GM12892 (cell line): ENCODE measurements at regions not wholly inside any gene's neighbourhood (a gene's known extent, or its start where the extent isn't known, plus 50 kb on each side); places are given as distances from the start of the nearest gene placed in this dataset.
"Not testable (repeated sequence)": the region's sequence is repeated elsewhere in the genome, so short reads cannot be mapped to it uniquely, and the experiment has no call there.

Source experiments
- DNase-seq: peaks from one replicate; pipeline ENCODE4 v3.0.0; 2011; ENCODE audit not compliant: insufficient read length
- FAIRE-seq: peaks from 2 replicates; lab custom pipeline; 2011; peaks lifted over from hg19 to GRCh38; lab: Jason Lieb, UNC
- POLR2A ChIP-seq: IDR thresholded peaks from 2 replicates; pipeline ENCODE4 v1.6.1; 2011; ENCODE audit warnings: low read depth, low read length, control low read depth
- POLR2AphosphoS5 ChIP-seq: IDR thresholded peaks from 2 replicates; pipeline ENCODE4 v1.6.1; 2011; ENCODE audit warnings: low read depth, low read length, control low read depth
- TAF1 ChIP-seq: IDR thresholded peaks from 2 replicates; pipeline ENCODE4 v1.6.1; 2011; ENCODE audit warnings: low read depth, mild to moderate bottlenecking, control low read depth, low read length, borderline replicate concordance

DNA sequence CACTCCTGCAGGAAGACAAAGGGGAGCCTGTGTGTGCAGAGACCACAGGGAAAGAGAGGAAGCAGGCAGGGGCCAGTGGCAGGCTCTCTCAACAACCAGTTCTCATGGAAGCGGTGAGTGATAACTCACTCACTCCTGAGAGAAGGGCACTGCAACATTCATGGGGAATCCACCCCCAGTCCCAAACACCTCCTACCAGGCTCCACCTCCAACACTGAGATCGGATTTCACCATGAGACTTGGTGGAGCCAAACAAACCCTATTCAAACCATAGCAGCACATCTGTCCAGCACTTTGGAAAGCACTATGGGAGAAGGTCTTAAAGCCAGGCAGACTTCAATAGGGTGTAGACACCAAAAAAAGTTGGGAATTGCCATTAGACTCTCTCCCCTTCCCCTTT, 345.7 kb upstream of the SPRED2 start:
- DNase-seq (no peak), FAIRE-seq (no peak)
- TF ChIP-seq POLR2AphosphoS5 (no peak), TAF1 (no peak), POLR2A (no peak)

DNA sequence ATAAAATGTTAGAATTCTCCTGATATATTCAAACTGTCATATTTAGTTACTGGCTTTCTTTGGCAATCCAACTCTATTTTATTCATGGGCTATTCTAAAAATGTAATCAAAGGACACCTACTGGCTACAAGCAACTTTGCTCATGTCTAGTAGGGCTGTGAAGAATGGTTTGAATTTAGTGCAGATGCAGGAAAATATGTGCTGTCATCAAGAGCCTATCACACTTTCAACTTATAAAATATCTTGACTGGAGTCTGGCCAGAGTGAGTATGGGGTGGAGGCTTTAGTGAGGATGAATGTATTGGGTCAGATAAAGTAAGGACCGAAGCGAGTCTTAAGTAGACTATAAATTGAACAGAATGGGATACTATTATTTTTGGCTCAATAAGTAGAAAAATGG, 343.4 kb upstream of the SPRED2 start:
- no peak for TF ChIP-seq POLR2A
- TF ChIP-seq TAF1, result no peak
- no peak for TF ChIP-seq POLR2AphosphoS5
- FAIRE-seq, result no peak

DNA sequence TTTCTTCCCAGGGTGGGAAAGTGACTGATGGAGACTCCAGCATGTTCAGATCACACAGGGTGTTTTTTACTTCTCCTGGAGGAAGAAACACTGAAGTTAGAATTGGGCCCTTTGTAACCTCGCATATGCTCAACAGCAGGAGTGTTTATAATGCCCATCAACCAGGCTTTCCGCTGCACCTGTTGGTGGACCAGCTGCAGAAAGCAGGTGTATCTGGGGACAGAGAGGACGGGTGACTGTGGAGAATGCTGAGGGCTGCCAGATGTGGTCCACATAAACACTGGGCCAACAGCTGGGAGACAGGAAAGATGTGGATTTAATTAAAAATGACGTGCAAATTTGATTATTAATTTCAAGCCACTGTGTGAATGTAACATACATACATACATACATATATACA, 335.5 kb upstream of the SPRED2 start:
- no peak for TF ChIP-seq TAF1
- TF ChIP-seq POLR2A, result no peak
- no peak for TF ChIP-seq POLR2AphosphoS5
- DNase-seq, result no peak
- FAIRE-seq, result no peak

More for the DNA sequence above, 343.4 kb upstream of the SPRED2 start:
- no peak for DNase-seq

DNA sequence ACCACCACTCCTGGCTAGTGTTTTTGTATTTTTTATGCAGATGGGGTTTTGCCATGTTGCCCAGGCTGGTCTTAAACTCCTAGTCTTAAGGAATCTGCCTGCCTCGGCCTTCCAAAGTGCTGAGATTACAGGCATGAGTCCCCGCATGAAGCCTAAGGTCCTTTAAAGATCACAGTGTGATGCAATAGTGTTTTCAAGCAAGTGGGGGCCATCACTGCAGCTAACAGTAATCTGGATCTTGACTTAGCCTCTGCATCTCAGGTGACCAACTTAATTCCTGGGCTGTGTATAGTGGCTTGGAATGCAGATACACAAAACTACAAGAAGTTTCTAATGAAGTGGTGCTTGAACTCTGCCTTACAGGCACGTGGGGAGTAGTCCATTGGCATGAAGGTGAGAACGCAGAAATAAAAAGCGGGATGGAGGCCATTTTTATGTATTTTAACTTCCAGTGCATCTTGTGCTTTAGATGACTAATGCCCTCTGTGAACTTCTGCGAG, 334.4 kb upstream of the SPRED2 start:
- no peak for DNase-seq
- FAIRE-seq, result no peak
- TF ChIP-seq POLR2A (no peak), TAF1 (no peak), POLR2AphosphoS5 (no peak)

DNA sequence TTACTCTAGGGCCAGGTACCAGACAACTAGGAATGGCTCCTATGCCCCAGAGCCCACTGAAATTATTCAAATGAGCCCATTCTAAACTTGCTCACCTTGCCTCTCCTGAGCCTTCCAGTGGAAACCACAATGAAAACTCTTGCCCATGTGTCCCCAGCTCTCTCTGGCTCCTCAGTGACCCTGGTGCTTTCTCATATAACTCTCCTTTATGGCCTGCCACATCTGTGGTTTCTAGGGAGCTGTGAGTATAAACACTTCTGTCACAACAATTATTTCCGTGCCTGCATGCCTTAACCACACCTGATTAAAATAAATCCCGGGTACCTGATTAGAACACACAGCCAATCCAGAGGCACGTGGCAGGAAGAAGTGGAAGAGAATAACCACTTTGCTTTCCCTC, 333.0 kb upstream of the SPRED2 start:
- DNase-seq, result no peak
- TF ChIP-seq POLR2AphosphoS5 (no peak), POLR2A (no peak), TAF1 (no peak)
- FAIRE-seq, result no peak

DNA sequence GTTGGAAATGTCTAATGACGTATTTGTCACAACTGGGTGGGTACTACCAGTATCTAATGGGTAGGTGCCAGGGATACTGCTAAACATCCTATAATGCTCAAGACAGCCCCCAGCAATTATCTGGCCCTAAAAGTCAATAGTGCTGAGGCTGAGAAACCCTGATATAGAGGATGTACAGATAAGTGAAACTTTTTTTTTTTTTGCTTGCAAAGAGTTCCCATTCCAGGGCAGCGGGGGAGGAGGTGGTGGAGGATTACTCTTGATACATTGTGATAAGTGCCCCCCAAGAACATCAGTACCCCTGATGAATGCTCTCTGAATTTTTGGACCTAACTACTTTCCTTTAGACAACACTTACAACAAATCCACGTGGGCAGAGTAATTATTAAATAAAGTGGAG, 329.7 kb upstream of the SPRED2 start:
- DNase-seq (no peak), FAIRE-seq (no peak)
- TF ChIP-seq POLR2AphosphoS5 (no peak), TAF1 (no peak), POLR2A (no peak)

DNA sequence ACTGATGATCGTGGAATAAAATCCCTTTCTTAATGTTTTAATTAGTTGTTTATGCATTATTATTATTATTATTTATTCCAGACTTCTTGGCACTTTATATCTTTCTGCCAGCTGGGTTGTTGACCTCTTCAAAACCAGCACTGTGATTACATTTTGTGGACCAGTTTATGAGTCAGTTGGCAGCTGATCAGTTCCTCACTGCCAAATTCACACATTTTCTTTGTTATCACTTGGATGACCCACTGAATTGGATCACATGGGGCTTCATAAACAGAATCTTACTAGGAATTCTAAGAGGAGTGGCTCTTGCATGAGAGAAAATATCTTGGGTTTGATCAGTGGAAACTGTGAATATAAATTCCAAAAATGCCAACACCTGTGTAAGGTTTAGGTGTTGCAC, 321.8 kb upstream of the SPRED2 start:
- FAIRE-seq, result no peak
- no peak for TF ChIP-seq POLR2A
- no peak for TF ChIP-seq TAF1
- no peak for TF ChIP-seq POLR2AphosphoS5
- no peak for DNase-seq

DNA sequence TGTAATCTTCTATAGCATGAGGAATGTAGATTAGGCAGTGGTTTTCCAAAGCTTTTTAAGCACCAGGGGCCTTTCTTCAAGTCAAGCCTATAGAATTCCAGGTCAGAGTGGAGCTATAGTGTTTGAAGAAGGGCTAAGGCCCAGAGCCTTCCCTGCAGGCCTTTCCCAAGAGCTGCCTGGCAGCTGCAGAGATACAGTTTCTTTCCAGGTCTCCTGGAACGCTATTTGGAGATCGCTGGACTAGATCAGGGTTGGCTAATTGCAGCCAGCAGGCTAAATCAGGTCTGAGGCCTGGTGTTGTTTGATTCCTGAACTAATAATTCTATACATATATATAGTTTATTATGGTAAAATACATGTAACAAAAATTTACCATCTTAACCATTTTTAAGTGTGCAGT, 319.0 kb upstream of the SPRED2 start:
- TF ChIP-seq POLR2A, result no peak
- no peak for TF ChIP-seq POLR2AphosphoS5
- TF ChIP-seq TAF1, result no peak
- DNase-seq (no peak), FAIRE-seq (no peak)

DNA sequence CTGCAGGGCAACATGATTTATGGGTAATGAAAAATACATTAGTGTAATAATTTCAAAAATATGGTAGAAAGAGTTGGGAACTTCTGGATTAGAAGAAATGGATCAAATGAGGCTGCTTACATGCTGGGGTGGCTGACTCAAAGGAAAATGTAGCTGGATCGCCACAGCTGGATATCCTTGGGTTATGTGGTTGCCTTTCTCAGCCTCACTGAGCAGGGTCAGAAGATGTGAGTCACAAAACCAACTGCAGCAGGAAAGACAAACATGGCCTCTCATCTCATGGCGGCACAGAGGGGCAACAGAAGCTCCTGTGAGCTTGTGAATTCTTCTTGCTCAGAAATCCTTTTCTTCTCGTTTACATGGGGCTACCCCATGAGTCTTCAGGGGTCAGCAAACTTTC, 317.1 kb upstream of the SPRED2 start:
- no peak for TF ChIP-seq POLR2A
- no peak for TF ChIP-seq POLR2AphosphoS5
- TF ChIP-seq TAF1, result no peak
- DNase-seq (no peak), FAIRE-seq (no peak)

DNA sequence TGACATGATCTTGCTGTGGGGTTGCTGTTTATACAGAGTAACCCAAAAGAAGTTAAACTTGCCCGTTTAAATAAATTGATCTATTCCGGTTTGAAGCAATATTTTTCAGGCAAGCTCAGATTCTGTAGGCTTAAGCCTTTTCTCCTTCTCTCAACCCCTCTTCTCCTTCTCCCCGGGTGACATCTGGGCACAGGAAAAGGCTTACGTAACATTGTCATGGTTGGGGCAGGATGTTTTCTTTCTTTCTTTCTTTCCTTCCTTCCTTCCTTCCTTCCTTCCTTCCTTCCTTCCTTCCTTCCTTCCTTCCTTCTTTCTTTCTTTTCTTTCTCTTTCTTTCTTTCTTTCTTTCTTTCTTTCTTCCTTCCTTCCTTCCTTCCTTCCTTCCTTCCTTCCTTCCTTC, 315.5 kb upstream of the SPRED2 start:
- DNase-seq, FAIRE-seq: not testable (repeated sequence)

DNA sequence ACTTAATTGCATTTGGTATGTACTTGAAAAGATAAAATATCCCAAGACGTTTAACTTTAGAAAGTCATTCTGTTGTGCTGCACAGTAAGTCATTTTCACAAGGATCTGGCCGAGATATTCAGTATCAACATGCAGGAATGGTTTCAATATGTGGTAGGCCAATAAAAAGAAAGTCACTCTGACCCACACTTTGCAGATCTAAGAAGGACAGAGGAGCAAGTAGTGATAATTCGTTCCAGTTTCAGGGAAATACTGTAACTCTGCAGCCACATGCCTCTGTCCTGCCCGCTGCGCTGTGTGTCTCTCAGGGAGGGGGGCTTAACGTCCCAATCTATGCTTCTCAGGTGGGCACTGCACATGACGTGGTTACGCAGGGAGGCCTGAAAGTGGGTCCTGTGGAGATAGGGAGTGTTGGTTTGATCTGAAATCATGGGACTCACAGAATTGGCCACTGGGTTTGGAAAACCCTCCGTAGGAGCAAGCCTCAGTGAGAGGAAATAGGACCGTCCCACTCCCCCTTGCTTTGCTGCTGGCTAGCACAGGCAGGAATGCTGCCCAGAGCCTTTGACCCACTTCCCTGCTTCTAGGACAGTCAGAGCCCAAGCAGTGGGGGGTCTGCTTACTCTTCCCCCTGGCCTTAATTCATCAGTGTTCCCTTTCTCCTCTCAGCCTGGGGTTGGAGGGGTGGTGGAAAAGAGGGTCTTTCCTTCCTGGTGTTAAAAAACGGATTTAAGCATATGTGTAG, 314.7 kb upstream of the SPRED2 start:
- TF ChIP-seq POLR2AphosphoS5, result no peak
- TF ChIP-seq TAF1, result no peak
- TF ChIP-seq POLR2A, result no peak
- FAIRE-seq (no peak), DNase-seq (no peak)

DNA sequence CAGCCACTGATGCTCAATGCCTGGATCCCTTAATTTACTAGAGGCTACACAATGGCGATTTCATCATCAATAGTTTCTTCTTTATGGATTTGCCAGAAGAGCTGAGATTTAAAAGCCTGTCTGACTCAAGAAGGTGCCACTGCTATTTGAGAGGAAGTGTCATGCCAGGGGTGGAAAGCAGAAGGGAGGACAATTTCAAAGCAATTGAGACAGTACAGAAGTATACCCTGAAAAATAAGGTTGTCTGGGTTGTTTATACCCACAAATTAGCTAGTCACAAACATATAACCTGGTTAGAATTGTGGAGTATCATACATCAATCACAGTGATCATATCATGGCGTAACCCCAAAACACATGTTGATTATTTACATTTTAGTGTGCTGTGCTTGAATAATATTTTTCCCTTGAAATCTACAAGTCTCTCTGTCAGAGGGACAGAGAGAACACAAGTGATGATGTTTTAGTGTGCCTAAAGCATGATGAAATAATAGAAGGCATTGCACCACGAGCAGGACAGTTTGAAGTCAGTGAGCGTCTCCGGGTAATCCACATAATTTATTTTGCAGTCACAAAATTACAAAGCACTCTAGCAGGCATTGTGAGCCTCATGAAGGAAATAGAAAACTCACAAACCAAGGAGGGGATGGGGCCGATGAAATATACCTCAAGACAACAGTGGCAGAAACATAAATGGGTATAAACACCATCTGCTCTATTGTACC, 312.2 kb upstream of the SPRED2 start:
- TF ChIP-seq POLR2AphosphoS5 (no peak), POLR2A (no peak), TAF1 (no peak)
- no peak for DNase-seq
- no peak for FAIRE-seq

DNA sequence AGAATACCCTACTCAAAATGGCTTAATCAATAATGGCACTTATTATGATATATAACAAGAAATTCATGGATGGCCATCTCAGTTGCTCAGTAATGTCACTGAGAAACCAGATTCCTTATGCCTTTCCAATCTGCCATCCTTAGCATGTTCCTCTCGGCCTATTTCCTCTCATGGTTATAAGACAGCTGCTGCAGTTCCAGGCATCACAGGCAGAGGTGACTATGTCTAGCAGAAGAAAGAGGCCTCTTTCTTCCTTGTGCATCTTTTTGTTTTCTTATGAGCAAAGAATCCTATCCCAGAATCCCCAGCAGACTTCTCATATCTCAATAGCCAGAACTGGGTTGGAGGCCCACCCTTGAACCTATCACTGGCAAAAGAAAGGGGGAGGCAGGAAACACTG, 310.6 kb upstream of the SPRED2 start:
- FAIRE-seq (no peak), DNase-seq (no peak)
- TF ChIP-seq POLR2AphosphoS5 (no peak), TAF1 (no peak), POLR2A (no peak)

DNA sequence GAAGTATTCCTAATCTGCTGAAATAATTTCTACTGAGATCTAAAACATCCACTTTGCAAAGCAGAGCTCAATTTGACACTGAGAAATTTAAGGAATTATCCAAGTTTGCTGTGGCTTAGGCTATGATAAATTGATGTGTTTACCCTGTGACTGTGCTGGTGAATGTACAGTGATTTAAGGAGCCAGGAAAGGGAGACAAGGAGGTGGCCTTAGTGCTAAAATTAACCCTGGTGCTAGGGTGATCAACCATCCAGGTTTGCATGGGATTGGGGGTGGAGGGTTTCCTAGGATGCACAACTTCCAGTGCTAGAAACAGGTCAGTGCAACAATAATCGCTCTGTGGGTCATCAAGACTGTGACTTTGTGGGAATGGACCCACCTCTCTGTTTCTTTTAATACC, 307.5 kb upstream of the SPRED2 start:
- FAIRE-seq, result no peak

More for the DNA sequence above, 307.5 kb upstream of the SPRED2 start:
- no peak for TF ChIP-seq POLR2AphosphoS5
- TF ChIP-seq TAF1, result no peak
- no peak for TF ChIP-seq POLR2A
- no peak for DNase-seq
